Esophagus squamous epithelium (tissue), 4 donors: ENCODE measurements at regions not wholly inside any gene's neighbourhood (a gene's known extent, or its start where the extent isn't known, plus 50 kb on each side); places are given as distances from the start of the nearest gene placed in this dataset.

Experiments
- CTCF ChIP-seq, 6 experiments: fragments of 450-650 bp in 4 of 6; fragments of 200-600 bp in 2 of 6; sonication (generic) in 2 of 6; IDR thresholded peaks; one replicate each; pipeline ENCODE4 v1.5.1; 2016 to 2019; ENCODE audit warnings: antibody characterized with exemption in 6 of 6, mild to moderate bottlenecking in 4 of 6, moderate library complexity in 4 of 6
- POLR2A ChIP-seq, 4 donors: fragments of 450-650 bp; IDR thresholded peaks; one replicate each; pipeline ENCODE4 v1.6.1; 2017; ENCODE audit warnings: antibody characterized with exemption in 4 of 4, mild to moderate bottlenecking in 4 of 4, moderate library complexity in 3 of 4

- TF ChIP-seq CTCF (IDR thresholded peaks at IDR 0.05) = no peak
- TF ChIP-seq POLR2A (IDR thresholded peaks at IDR 0.05) = no peak
These were observed 396.1 kb upstream of the PAPPA start for GRCh38 chr9:115757461-115757860.
